ENCODE measurements at regions not wholly inside any gene's neighbourhood (a gene's known extent, or its start where the extent isn't known, plus 50 kb on each side); places are given as distances from the start of the nearest gene placed in this dataset.

- Mint-ChIP-seq H3K27ac (no peak overlapping the region), H3K36me3 (ENCODE audit: low read depth) (no peaks in the 10 kb centered on the region), H3K4me1 (ENCODE audit: low read depth) (no peaks in the 10 kb centered on the region), H3K27me3 (no peaks in the 10 kb centered on the region), H3K4me3 (no peak overlapping the region), H3K9me3 (peaks cover 10% of the 10 kb centered on the region)
- no peak for DNase-seq
- Histone ChIP-seq H3K36me3 (ENCODE audit: insufficient read depth, low read length) (no peaks in the 10 kb centered on the region), H3K4me3 (ENCODE audit: low read length) (no peak overlapping the region), H3K9me3 (ENCODE audit: control insufficient read depth in 1 of 2, insufficient read depth in 1 of 2, low read length in 2 of 2) (peaks cover 13 to 26% of the 10 kb centered on the region in 2 experiments), H3K4me1 (ENCODE audit: insufficient read depth, low read length) (no peaks in the 10 kb centered on the region), H3K27me3 (ENCODE audit: control insufficient read depth in 1 of 2, insufficient read depth in 2 of 2, low read length in 2 of 2) (no peaks in the 10 kb centered on the region), H3K27ac (ENCODE audit: low read depth in 1 of 2, low read length in 2 of 2) (no peak overlapping the region)
- ChIA-PET POLR2A (no interaction called here), CTCF (no interaction called here)
- intact Hi-C loops (cut with DNase I, micrococcal nuclease) = no loop called here
- TF ChIP-seq CTCF (IDR thresholded peaks at IDR 0.05) = no peak
- ATAC-seq (ENCODE audit: poor library complexity) = no peak
These were observed 87.6 kb upstream of the SPOPL start for GRCh38 chr2:138414014-138414413.

DNA sequence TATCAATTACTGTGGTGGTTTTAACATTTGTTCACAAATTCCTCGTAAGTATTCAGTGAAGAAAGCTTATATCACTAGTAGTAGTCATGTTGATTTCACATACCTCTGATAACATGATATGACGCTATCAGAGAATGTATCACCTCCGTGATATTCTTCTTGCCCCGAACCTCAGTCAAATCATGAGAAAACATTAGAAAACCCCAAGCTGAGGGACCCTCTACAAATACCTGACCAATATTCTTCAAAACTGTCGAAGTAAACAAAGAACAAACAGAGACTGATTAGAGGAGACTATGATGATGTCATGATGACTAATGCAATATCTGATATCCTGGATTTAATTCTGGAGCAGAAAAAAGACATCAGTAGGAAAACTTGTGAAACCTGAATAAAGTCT lies 85.6 kb upstream of the SPOPL start:
- Histone ChIP-seq H3K4me1 (ENCODE audit: insufficient read depth, low read length) (no peaks in the 10 kb centered on the region), H3K27ac (ENCODE audit: low read depth in 1 of 2, low read length in 2 of 2) (no peak overlapping the region), H3K27me3 (ENCODE audit: control insufficient read depth in 1 of 2, insufficient read depth in 2 of 2, low read length in 2 of 2) (no peaks in the 10 kb centered on the region), H3K4me3 (ENCODE audit: low read length) (no peak overlapping the region), H3K9me3 (ENCODE audit: control insufficient read depth in 1 of 2, insufficient read depth in 1 of 2, low read length in 2 of 2) (peaks cover 8 to 26% of the 10 kb centered on the region in 2 experiments), H3K36me3 (ENCODE audit: insufficient read depth, low read length) (no peaks in the 10 kb centered on the region)
- Mint-ChIP-seq H3K27ac (no peak overlapping the region), H3K4me1 (ENCODE audit: low read depth) (no peaks in the 10 kb centered on the region), H3K4me3 (no peak overlapping the region), H3K27me3 (no peaks in the 10 kb centered on the region), H3K9me3 (peaks cover 10% of the 10 kb centered on the region), H3K36me3 (ENCODE audit: low read depth) (no peaks in the 10 kb centered on the region)
- ATAC-seq (ENCODE audit: poor library complexity) (no peak), DNase-seq (no peak)
- TF ChIP-seq CTCF (IDR thresholded peaks at IDR 0.05) = no peak
- intact Hi-C loops (cut with DNase I, micrococcal nuclease) = no loop called here
- POLR2A ChIA-PET = no interaction called here
- CTCF ChIA-PET = no interaction called here

DNA sequence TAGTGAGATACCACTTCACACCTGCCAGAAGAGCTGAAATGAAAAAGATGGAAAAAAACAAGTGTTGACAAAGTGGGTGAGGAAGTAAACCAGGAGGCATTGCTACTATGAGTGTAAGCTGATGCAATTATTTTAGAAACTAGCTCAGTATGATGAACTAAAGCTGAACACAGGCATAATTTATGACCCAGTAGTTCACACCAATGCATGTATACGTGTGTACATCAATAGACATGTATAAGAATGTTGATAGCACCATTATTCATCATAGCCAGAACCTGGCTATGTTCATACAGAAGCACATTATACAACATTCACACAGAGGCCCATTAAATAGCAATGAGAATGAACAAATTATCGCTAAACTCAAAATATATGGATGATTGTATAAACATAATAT lies 83.1 kb upstream of the SPOPL start:
- Mint-ChIP-seq H3K4me1 (ENCODE audit: low read depth) (no peaks in the 10 kb centered on the region), H3K36me3 (ENCODE audit: low read depth) (no peaks in the 10 kb centered on the region), H3K4me3 (no peak overlapping the region), H3K27me3 (no peaks in the 10 kb centered on the region), H3K9me3 (peaks cover 6% of the 10 kb centered on the region), H3K27ac (no peak overlapping the region)
- POLR2A ChIA-PET = no interaction called here
- TF ChIP-seq CTCF (IDR thresholded peaks at IDR 0.05) = no peak
- Histone ChIP-seq H3K36me3 (ENCODE audit: insufficient read depth, low read length) (no peaks in the 10 kb centered on the region), H3K27me3 (ENCODE audit: control insufficient read depth in 1 of 2, insufficient read depth in 2 of 2, low read length in 2 of 2) (no peaks in the 10 kb centered on the region), H3K27ac (ENCODE audit: low read depth in 1 of 2, low read length in 2 of 2) (no peak overlapping the region), H3K9me3 (ENCODE audit: control insufficient read depth in 1 of 2, insufficient read depth in 1 of 2, low read length in 2 of 2) (peaks cover 4 to 14% of the 10 kb centered on the region in 2 experiments), H3K4me3 (ENCODE audit: low read length) (no peak overlapping the region), H3K4me1 (ENCODE audit: insufficient read depth, low read length) (no peaks in the 10 kb centered on the region)
- ATAC-seq (ENCODE audit: poor library complexity) (no peak), DNase-seq (no peak)
- CTCF ChIA-PET = no interaction called here
- intact Hi-C loops (cut with DNase I, micrococcal nuclease) = no loop called here

Data from CD4-positive, alpha-beta T cell (primary cell).